Retina (tissue), 1 donor: ENCODE measurements at regions not wholly inside any gene's neighbourhood (a gene's known extent, or its start where the extent isn't known, plus 50 kb on each side); places are given as distances from the start of the nearest gene placed in this dataset.
"Not testable (repeated sequence)": the region's sequence is repeated elsewhere in the genome, so short reads cannot be mapped to it uniquely, and the experiment has no call there.

ENCODE experiments used
- DNase-seq: peaks from one replicate; pipeline ENCODE4 v3.0.0-alpha.2; 2016

DNA sequence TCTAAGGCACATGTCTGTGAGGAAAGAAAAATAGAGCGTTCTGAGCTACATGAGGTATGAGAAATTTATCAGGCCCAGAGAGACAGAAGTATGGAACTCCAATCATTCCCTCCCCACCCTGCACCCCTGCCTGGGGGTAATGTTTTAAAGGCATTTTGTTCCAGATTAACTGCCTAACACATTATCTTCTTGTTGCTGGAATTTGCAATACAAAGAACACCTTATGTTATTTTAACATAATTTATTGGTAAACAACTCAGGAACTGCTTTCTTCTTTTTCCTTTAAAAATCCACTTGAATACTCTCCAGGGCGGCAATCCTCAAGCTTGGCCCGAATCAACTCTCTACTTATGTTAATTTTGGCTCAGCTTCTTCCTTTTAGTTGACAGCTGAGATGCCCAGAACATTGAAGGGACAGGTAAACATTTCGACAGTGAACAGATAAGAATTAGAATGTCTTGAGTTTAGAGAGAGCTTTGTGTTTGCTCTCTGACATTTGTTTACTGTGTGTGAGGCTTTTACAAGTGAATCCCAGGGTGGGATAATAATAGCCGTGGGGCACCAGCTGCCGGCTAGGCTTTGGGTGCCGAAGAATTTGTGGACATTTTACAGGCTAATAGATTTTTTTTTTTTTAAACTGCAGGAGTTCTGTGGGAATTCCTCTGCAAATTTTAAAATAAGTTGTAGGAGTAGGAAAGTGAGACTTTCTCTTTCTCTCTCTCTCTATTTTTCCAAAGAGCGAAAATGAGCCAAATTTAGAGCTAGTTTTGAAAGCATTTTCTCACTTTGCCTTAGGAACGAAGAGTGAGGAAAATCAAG, 96.4 kb upstream of the TAF11L2 start:
- peak; percentile 38 for DNase-seq

DNA sequence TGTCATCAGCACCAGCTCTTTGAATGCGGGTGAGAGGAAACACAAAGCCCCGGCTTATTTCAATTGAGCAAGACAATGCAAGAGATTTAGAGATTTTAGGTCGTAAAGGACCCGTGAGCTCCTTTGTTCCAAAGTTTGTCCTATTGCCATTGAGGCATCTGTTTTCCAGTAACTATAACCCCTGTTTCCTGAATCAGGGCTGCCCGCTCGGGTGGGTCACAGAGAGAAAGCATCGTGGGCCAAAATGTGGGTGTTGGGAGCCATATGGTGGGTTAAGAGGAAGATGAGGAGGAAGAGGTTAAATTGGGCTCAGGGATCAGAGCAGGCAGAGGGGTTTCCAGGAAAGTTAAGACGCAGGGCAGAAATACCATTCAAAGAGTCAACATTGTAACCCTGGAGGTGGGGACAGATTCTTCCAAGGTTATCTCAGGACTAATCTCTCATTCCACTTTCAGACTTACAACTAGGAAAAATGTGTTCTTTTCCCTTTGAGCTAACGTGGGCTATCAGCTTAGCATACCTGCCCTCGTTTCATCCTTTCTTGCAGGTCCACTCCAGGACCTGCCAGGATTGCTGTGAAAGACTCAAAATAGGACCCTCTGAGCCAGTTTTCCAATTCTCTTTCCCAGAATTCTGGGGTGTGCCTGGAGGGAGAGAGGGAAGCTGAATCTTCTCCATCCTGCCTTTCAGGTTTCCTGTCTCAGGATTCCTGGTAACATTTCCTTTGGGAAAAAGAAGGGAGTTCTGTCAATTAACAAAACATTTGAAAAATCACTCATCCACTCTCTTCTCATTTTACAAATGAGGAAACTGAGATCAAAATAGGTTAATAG, 95.5 kb upstream of the TAF11L2 start:
- DNase-seq: peak; percentile 24

DNA sequence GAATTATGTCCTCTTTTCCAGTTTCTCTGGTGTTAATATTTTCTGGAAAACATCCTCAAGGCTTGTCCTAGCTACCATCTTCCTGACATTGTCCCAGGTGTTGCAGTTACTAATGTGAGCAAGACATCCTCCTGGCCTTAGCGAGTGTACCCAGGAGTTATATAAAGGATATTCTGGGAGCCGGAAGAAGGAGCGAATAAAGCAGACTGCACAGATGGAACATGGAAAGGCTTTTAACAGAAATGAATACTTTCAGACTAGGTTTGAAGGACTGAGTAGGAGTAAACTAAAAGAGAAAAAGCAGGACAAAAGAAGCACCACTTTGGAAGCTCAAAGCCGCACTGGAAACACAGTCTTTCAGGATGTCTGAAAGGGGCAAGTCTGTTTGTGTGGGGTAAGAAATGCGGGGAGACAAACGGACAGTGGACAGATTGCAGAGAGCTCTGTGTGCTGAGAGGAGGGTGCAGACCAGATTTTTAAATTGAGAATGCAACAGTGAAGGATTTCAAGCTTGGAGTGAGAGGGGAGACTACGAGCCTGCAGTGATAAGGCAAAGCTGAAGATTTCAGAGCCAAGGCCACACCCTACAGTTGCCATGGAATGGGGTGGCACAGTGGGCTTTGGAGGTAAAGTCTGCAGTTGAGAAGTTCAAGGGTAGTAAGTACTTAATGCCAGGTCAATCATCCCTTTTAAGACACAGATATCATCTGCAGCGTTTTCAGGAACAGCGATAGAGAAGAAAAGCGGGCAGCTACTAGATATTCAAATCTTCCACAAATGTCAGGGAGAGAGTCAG, 94.1 kb upstream of the TAF11L2 start:
- peak; percentile 19 for DNase-seq

DNA sequence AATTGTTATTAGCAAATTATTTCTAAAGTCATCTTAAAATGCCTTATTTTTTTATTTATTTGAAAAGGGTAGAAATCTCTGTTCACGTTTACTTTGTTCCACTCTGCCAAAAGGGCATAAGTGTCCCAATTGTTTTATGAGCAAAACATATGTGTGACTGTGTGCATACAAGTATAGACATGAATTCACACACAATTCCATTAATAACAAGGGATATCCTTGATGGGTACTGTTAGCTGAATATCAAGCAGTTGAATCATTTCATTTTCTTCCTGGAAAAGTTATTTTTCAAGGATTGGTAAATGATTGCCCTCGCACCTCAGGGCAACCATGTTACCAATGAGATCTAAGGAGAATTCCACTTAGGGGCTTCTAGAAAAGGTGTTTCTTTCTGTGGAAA, 92.1 kb upstream of the TAF11L2 start:
- DNase-seq: no peak

DNA sequence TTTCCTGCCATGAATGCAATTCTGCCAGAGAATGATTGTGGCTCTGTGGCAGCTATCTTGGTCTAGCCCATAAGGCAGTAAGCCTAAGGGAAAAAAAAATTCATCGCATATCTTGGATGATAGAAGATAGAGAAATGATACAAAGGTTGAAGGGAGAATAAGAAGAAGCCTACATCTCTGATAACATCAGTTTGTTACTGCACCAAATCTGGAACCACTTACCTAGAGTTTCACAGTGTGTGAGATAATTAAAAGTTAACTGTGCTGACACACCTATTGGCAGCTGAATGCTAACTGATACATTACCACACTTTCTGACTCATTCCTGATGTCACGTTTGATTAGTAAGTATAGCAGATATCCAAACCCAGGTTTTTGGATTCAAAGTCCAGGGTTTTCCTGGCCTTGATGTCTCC, 91.6 kb upstream of the TAF11L2 start:
- no peak for DNase-seq

DNA sequence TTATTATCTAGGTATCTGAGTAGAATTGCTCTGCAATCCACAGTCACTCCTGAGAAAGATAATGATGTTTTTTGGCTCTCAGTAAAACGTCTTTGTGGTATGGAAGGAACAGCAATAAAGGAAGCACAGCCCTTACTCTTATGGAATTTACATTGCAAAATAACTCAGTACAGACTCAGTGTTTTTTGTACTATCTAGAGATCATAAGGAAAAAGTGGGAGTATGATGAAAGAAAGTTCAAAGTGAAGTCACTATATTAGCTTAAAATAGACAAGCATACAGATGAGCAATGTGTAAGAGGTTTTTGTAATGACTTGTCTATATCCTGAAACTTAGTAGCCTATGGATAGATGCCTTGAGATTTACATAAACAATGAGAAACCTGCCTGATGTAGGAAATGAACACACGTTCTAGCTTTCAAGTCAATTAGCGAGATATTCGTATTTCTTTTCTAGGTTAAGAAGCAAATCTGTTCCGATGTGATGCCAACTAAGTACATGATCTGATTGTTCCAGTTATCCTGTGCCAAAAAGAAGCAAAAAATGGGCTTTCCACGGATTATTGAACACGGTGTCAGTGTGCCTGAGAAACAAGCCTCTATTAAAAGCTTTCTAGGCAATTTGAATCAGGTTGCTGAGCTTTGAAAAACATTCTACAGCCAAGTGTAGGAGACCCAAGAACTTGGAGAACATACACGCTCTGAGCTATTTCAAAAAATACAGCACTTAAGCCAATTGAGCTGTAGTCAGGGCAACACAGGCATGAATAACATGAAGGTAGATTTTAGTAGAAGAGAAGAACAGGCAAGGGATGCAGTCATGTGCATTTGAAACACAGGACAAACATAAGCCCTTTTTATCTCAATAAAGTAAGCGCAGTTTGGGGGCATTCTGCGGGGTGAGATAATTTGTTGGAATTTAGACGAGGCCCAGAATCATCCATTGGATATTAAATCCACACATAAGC, 86.3 kb upstream of the TAF11L2 start:
- peak; percentile 17 for DNase-seq

DNA sequence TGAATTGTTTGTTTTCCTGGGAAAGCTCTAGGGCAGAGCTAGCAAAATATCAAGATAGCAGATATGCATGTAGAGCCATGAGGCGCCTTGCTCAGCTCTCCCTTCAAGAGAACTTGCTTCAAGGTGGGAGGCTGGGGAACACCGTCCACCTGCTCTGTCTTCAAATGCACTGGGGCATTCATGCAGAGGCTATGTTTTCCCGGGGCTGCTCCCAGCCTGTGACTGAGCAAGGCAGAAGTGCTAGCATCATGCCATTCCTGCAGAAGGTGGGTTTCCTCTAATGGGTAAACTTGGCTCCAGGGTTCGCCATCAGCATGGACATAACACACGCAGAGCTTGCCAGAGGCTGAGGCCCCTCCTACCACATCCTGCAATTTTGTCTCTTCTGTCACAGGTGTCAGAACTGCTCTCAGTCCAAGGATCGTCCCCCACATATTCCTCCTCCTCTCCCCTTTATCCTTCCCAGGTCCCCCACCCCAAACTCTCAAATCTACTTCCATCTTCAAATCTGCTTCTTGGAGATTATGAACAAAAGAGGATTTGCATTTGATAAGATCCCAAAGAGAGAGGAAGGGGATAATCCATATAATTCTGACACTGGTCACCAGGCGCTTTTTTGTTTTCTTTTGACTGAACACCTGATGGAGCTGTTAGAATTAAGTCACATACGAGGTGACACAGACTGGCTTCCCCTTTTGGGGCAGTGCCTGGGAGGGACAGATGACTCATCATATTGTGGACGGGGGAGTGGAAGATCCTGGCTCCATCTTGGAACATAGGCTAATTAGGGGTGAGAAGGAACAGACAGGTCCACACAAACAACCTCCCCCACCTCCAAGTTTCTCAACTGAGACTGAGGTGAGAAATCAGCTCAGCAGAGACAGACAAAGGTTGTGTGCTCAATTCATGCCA, 85.0 kb upstream of the TAF11L2 start:
- peak; percentile 29 for DNase-seq

DNA sequence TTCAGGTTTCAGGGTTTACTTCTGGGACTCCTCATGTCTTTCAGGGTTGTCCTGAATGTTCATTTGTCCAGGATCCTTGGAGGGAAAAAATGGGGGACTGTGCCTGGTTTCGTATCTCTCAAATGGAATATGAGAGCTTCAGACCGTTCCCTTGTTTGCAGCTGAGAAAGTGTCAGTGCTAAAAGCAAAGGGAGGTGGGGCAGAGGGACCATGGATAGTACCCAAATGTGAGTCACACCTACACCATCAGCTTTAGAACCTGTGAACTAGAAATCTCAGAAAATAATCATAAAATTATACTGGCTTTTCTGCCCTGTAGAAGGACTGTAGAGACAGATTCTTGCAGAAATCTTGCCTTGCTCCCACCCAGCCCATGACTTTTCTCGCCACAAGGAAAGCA, 84.3 kb upstream of the TAF11L2 start:
- no peak for DNase-seq

DNA sequence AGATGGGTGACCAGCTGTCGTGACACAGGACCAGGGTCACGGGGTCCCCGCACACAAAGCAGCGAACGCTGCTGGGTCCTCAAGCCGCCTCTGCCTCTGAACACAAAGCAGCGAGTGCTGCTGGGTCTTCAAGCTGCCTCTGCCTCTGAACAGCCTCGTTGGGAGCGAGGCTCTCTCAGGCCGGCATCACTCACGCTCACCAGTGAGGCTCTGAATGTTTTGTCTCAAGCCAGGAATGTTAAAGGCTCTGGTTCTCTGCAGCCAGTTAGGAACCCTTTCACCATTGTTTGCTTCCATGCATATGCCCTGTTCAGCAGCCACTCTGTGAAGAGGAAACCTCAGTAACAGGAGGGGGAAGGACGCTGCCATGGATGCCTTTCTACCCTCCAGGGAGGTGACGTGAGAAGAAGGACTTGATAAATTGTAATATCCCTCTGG, 82.7 kb upstream of the TAF11L2 start:
- DNase-seq: peak; percentile 90

DNA sequence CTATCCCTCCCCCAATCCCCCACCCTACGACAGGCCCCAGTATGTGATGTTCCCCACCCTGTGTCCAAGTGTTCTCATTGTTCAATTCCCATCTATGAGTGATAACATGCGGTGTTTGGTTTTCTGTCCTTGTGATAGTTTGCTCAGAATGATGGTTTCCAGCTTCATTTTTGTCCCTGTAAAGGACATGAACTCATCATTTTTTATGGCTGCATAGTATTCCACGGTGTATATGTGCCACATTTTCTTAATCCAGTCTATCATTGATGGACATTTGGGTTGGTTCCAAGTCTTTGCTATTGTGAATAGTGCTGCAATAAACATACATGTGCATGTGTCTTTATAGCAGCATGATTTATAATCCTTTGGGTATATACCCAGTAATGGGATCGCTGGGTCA, 81.7 kb upstream of the TAF11L2 start:
- DNase-seq: not testable (repeated sequence)

DNA sequence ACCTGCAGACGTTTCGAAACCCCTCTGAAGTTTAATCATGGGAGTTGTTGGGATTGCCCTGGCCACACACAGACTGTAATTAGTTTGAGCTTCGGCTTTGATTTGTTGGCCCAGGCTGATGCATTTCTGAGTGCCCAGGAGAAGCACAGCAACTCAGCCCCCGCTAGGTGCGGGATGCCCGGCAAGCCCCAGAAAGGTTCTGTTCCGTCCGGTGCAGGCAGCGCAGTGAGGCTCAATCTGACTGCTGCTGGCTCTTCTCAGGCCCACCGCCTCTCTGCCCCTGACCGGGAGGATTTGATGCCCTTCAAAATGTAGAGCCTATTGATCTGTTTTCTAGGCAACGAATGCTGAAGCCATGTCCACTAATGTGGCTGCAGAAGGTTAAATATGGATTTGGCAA, 73.4 kb upstream of the TAF11L2 start:
- DNase-seq: no peak

DNA sequence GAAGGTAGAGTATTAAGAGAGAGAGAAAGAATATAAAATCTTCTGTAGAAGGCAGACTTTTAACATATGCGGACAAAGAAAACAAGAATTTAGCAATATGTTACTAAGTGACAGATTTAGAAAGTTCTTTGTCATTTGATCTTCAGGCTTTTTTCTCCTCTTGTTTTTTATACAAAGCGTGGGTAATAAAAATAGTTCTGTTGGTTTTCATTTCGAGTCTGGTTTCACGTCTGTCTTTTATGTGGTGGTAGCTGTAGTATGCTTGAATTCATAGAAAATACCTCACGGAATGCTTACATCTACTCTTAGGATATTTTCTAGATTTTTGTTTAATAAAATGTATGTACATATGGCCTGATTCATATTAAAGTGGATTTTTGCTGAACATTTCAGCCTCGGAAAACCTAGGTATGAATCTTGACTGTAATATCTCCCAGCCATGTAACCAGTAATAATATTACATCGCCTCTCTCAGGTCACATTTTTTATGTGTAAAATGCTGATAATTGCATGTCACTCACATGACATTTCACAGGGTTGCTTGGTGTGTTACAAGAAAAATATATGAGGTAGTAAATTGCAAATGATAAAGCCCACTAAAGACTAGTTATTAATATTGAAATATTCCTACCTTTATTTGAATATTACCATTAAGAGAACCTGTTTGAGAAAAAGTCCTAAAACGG, 72.5 kb upstream of the TAF11L2 start:
- DNase-seq: no peak

DNA sequence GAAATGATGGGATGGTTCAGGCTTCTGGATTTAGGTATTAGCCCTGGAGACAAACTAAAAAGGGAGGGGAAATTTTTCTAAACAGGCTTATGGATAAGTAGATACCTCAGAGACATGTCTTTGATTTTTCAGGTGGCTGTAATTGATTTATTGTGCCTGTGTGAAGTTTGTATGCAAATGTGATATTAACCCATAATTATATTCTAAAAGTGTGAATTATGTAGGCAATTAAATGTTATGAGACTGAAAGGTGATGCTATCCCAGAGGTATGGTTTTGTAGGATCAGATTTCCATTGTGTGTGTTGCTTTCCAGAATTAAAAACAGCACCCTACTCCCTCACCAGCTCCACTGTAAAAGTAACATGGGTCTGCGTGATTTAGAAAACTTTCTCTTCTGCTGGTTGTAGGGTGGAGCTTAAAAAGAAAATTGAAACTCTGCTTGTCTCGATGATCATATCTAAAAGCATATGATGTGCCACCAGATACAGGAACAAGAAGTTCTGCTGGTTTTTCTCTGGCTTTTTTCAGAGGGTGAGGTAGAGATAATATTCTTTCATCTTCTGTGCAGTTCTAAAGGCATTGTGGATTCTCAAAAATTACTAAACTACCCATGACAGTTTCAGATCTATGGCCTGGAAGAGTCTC, 71.8 kb upstream of the TAF11L2 start:
- DNase-seq: no peak

DNA sequence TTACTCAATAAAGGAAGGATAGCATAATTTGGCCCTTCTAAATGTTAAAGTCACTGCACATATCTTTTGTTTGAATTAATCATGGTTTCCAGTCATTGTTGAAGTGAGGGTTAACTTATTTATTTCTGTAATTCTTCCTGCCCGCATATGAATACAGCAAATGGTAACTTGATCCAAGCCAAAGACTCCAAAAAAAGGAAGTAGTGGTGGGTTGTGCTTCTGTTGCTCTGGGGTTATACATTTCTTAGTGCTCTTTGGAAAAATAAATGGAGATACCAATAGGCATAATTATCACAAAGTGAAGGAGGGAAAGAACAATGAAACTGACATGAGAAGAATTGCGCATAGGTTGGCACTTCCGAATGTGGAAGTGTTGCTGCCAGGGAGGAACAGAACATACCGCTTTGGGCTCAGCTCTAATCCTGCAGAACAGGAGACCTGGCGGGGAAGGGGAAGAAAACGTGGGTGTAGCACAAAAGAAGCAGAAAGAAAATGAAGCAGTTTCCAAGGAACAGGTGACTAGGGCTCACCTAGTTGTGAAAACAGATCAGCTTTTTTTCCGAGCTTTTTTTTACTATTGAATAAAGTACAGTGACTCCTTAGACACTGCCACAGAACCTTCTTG, 69.7 kb upstream of the TAF11L2 start:
- DNase-seq: no peak

DNA sequence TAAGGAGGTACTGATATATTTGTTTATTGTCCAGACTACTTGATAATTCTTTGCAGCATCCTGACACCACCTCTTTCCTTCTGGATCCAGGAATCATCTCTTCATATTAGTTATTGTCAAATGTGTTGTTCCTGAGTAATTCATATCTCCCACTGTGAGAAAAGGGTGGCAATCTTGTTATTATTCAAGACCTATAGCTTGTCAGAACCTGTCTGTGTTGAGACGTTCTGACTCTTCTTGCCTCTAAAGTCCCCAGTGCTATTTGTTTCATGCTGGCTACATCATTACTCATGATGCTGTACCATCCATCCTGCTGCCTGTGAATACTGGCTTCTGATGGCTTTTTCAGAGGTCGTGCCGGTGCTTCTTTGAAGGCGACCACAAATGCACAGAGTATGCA, 68.7 kb upstream of the TAF11L2 start:
- no peak for DNase-seq

DNA sequence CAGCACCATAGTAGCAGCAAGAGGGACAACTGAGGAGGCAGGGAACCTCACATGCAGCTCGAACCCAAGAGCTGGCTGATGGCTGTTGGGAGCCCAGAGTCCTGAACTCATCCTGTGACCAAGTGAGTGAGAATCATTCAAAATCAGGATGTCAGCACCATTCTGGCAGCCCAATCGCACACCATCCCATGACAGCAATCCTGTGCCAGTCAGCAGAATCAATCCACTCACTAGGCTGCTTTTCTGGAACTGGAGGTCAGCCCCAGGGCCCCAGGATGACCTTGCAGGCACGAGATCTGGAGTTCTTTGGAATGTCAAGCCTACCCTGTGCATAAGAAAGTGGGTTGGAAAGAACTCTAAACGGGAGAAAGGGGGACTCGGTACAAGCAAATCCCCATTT, 67.8 kb upstream of the TAF11L2 start:
- DNase-seq: no peak

DNA sequence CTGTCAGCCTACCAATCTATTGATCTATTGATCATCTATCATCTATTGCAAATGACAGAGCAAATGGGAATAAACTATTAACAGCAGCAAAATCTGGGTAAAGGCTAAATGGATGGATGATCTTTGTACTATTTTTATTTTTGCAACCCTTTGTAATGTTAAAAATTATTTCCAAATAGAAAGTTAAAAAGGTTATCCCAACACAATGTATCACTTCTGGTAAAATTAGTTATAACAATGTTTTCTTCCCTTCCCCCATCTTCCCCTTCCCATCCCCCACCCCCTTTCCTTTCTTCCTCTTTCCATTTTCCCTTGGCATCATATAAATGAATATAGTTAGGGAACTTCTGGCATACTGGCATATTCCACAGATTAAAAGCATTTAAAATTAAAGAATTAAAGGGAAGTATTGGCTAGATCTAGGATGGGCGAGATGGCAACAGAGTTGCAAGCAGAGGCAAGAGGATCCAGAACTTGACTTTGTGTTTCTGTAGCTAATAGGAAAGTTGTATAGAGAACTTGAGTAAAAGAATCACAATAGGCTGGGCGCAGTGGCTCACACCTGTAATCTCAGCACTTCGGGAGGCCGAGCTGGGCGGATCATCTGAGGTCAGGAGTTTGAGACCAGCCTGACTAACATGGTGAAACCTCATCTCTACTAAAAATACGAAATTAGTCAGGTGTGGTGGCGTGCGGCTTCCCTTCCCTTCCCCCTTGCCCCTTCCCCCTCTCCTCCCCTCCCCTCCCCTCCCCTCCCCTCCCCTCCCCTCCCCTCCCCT, 66.6 kb upstream of the TAF11L2 start:
- no peak for DNase-seq

DNA sequence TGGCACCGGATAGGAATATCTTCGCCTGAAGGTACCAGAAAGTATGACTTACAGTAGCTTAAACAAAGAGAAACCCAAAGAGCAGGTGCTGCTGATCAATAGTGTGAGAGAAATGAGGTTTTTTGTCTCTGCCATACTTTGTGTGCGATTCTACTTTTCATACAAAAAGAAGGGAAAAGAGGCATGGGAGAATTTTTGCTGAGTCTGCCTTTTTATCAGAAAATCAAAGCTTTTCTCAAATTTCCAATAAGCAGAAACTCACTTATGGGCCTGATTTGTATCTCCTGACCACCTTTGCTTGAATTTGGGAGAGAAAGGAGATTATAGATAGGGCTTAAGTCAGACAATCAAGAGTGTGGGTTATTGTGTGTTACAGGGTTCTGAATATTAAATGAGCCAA, 65.5 kb upstream of the TAF11L2 start:
- no peak for DNase-seq
